GM23338 (cell line): ENCODE measurements at regions not wholly inside any gene's neighbourhood (a gene's known extent, or its start where the extent isn't known, plus 50 kb on each side); places are given as distances from the start of the nearest gene placed in this dataset.

Experiments
- ATAC-seq: fragments of 200-7000 bp; cut with Tn5 transposase; 3 replicates; pipeline ENCODE4 v1.9.1; 2020
- DNase-seq: peaks from one replicate; pipeline ENCODE4 v3.0.0-alpha.2; 2015; ENCODE audit warnings: low spot score
- H2AFZ ChIP-seq: fragments of 200-600 bp; sonication (generic); 2 replicates; pipeline ENCODE4 v1.8.0; 2016; ENCODE audit warnings: antibody characterized with exemption, mild to moderate bottlenecking, moderate library complexity
- H3F3A ChIP-seq: fragments of 200-600 bp; sonication (generic); replicated peaks from 2 replicates; pipeline ENCODE4 v1.8.0; 2017; ENCODE audit warnings: antibody characterized with exemption, mixed run types, low read depth
- H3K27ac ChIP-seq: fragments of 200-600 bp; sonication (generic); 2 replicates; pipeline ENCODE4 v1.6.1; 2016; ENCODE audit warnings: low read depth
- H3K27me3 ChIP-seq: fragments of 200-600 bp; sonication (generic); 2 replicates; pipeline ENCODE4 v1.8.0; 2016; ENCODE audit warnings: mild to moderate bottlenecking, mixed run types, moderate library complexity; ENCODE audit not compliant: insufficient read depth
- H3K36me3 ChIP-seq: fragments of 200-600 bp; sonication (generic); 2 replicates; pipeline ENCODE4 v1.8.0; 2016; ENCODE audit warnings: mild to moderate bottlenecking; ENCODE audit not compliant: insufficient read depth
- H3K4me1 ChIP-seq: fragments of 200-600 bp; sonication (generic); 2 replicates; pipeline ENCODE4 v1.8.0; 2016; ENCODE audit warnings: mild to moderate bottlenecking, moderate library complexity; ENCODE audit not compliant: insufficient read depth
- H3K4me2 ChIP-seq: fragments of 200-600 bp; sonication (generic); 2 replicates; pipeline ENCODE4 v1.7.1; 2017; ENCODE audit warnings: mixed run types
- H3K4me3 ChIP-seq: fragments of 200-600 bp; sonication (generic); 2 replicates; pipeline ENCODE4 v1.6.1; 2016; ENCODE audit warnings: mixed run types
- H3K79me2 ChIP-seq: fragments of 200-600 bp; sonication (generic); replicated peaks from 2 replicates; pipeline ENCODE4 v1.8.0; 2017; ENCODE audit warnings: mild to moderate bottlenecking; ENCODE audit not compliant: insufficient read depth
- H3K9me2 ChIP-seq: fragments of 200-600 bp; sonication (generic); 2 replicates; pipeline ENCODE4 v1.8.0; 2017; ENCODE audit not compliant: insufficient read depth
- H4K20me1 ChIP-seq: fragments of 200-600 bp; sonication (generic); replicated peaks from 2 replicates; pipeline ENCODE4 v1.8.0; 2017; ENCODE audit warnings: mild to moderate bottlenecking; ENCODE audit not compliant: insufficient read depth
- H3K27ac Mint-ChIP-seq: 2 replicates; pipeline ENCODE4 v1.8.0; 2020; ENCODE audit warnings: inconsistent platforms, mild to moderate bottlenecking, moderate library complexity, mixed read lengths
- H3K27me3 Mint-ChIP-seq: 3 replicates; pipeline ENCODE4 v1.8.0; 2022; ENCODE audit warnings: low read depth, mild to moderate bottlenecking, moderate library complexity, mixed read lengths, inconsistent platforms; ENCODE audit not compliant: insufficient read depth, poor library complexity
- H3K36me3 Mint-ChIP-seq: 3 replicates; pipeline ENCODE4 v1.8.0; 2021; ENCODE audit warnings: low read depth, mild to moderate bottlenecking, inconsistent platforms, moderate library complexity, mixed read lengths
- H3K4me1 Mint-ChIP-seq: 3 replicates; pipeline ENCODE4 v1.8.0; 2020; ENCODE audit warnings: mild to moderate bottlenecking, inconsistent platforms, mixed read lengths
- H3K4me3 Mint-ChIP-seq: 3 replicates; pipeline ENCODE4 v1.8.0; 2021; ENCODE audit warnings: moderate library complexity, mild to moderate bottlenecking, inconsistent platforms, mixed read lengths
- H3K9me3 Mint-ChIP-seq: 3 replicates; pipeline ENCODE4 v1.8.0; 2020; ENCODE audit warnings: moderate library complexity, mild to moderate bottlenecking, inconsistent platforms, mixed read lengths
- CTCF ChIP-seq, 2 experiments: fragments of 200-600 bp in 1 of 2; sonication (generic) in 1 of 2; conservative IDR thresholded peaks; 2 replicates each; pipeline versions ENCODE4 v1.5.1 to v1.6.1; 2016 to 2017; ENCODE audit warnings: antibody characterized with exemption in 2 of 2, low read depth in 2 of 2, mild to moderate bottlenecking in 2 of 2, moderate library complexity in 1 of 2
- ETS1 ChIP-seq: IDR thresholded peaks from 2 replicates; pipeline ENCODE4 v1.6.1; 2016; ENCODE audit warnings: antibody characterized with exemption
- TF ChIP-seq, protein P1 (sequence below): fragments of 250-450 bp; sonication (Bioruptor Pico); IDR thresholded peaks from 2 replicates; pipeline ENCODE4 v1.5.0; 2020; ENCODE audit warnings: mild to moderate bottlenecking, moderate library complexity

GRCh38 chr5:57025961-57026360 is 74.0 kb upstream of the MIER3 start:
- TF ChIP-seq CTCF (conservative IDR thresholded peaks at IDR 0.05; ENCODE audit: low read depth in 2 of 2) (no peak), ETS1 (no peak)
- TF ChIP-seq, protein P1, sequence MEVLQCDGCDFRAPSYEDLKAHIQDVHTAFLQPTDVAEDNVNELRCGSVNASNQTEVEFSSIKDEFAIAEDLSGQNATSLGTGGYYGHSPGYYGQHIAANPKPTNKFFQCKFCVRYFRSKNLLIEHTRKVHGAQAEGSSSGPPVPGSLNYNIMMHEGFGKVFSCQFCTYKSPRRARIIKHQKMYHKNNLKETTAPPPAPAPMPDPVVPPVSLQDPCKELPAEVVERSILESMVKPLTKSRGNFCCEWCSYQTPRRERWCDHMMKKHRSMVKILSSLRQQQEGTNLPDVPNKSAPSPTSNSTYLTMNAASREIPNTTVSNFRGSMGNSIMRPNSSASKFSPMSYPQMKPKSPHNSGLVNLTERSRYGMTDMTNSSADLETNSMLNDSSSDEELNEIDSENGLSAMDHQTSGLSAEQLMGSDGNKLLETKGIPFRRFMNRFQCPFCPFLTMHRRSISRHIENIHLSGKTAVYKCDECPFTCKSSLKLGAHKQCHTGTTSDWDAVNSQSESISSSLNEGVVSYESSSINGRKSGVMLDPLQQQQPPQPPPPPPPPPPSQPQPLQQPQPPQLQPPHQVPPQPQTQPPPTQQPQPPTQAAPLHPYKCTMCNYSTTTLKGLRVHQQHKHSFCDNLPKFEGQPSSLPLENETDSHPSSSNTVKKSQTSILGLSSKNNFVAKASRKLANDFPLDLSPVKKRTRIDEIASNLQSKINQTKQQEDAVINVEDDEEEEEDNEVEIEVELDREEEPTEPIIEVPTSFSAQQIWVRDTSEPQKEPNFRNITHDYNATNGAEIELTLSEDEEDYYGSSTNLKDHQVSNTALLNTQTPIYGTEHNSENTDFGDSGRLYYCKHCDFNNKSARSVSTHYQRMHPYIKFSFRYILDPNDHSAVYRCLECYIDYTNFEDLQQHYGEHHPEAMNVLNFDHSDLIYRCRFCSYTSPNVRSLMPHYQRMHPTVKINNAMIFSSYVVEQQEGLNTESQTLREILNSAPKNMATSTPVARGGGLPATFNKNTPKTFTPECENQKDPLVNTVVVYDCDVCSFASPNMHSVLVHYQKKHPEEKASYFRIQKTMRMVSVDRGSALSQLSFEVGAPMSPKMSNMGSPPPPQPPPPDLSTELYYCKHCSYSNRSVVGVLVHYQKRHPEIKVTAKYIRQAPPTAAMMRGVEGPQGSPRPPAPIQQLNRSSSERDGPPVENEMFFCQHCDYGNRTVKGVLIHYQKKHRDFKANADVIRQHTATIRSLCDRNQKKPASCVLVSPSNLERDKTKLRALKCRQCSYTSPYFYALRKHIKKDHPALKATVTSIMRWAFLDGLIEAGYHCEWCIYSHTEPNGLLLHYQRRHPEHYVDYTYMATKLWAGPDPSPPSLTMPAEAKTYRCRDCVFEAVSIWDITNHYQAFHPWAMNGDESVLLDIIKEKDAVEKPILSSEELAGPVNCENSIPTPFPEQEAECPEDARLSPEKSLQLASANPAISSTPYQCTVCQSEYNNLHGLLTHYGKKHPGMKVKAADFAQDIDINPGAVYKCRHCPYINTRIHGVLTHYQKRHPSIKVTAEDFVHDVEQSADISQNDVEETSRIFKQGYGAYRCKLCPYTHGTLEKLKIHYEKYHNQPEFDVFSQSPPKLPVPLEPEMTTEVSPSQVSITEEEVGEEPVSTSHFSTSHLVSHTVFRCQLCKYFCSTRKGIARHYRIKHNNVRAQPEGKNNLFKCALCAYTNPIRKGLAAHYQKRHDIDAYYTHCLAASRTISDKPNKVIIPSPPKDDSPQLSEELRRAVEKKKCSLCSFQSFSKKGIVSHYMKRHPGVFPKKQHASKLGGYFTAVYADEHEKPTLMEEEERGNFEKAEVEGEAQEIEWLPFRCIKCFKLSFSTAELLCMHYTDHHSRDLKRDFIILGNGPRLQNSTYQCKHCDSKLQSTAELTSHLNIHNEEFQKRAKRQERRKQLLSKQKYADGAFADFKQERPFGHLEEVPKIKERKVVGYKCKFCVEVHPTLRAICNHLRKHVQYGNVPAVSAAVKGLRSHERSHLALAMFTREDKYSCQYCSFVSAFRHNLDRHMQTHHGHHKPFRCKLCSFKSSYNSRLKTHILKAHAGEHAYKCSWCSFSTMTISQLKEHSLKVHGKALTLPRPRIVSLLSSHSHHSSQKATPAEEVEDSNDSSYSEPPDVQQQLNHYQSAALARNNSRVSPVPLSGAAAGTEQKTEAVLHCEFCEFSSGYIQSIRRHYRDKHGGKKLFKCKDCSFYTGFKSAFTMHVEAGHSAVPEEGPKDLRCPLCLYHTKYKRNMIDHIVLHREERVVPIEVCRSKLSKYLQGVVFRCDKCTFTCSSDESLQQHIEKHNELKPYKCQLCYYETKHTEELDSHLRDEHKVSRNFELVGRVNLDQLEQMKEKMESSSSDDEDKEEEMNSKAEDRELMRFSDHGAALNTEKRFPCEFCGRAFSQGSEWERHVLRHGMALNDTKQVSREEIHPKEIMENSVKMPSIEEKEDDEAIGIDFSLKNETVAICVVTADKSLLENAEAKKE (CRISPR knock-in tag), result no peak

More at GRCh38 chr5:57025961-57026360, 74.0 kb upstream of the MIER3 start:
- no peak overlapping the region for H3K4me2 ChIP-seq
- H2AFZ ChIP-seq, result no peak overlapping the region
- no peaks in the 10 kb centered on the region for H3K36me3 ChIP-seq
- H3F3A ChIP-seq, result no peaks in the 10 kb centered on the region
- no peaks in the 10 kb centered on the region for H3K9me2 ChIP-seq
- Mint-ChIP-seq H3K4me1 (no peaks in the 10 kb centered on the region), H3K27ac (no peak overlapping the region), H3K9me3 (no peaks in the 10 kb centered on the region), H3K27me3 (peaks cover 3% of the 10 kb centered on the region), H3K36me3 (no peaks in the 10 kb centered on the region), H3K4me3 (no peak overlapping the region)
- H3K4me1 ChIP-seq, result no peaks in the 10 kb centered on the region
- H3K27ac ChIP-seq, result no peak overlapping the region
- no peaks in the 10 kb centered on the region for H4K20me1 ChIP-seq
- ATAC-seq, result no peak
- no peaks in the 10 kb centered on the region for H3K27me3 ChIP-seq
- no peaks in the 10 kb centered on the region for H3K79me2 ChIP-seq
- no peak overlapping the region for H3K4me3 ChIP-seq
- DNase-seq, result no peak
